NT2/D1 (cell line): ENCODE measurements at regions not wholly inside any gene's neighbourhood (a gene's known extent, or its start where the extent isn't known, plus 50 kb on each side); places are given as distances from the start of the nearest gene placed in this dataset.

Experiments used
- SUZ12 ChIP-seq: IDR thresholded peaks from 2 replicates; pipeline ENCODE4 v1.6.1; 2011; ENCODE audit not compliant: insufficient read length, insufficient read depth; ENCODE audit errors: extremely low read depth
- YY1 ChIP-seq: IDR thresholded peaks from 2 replicates; pipeline ENCODE4 v1.6.1; 2011; ENCODE audit not compliant: insufficient read length, insufficient read depth
- ZNF274 ChIP-seq: IDR thresholded peaks from 2 replicates; pipeline ENCODE4 v1.6.1; 2011; ENCODE audit warnings: mild to moderate bottlenecking, low read depth, low read length

DNA sequence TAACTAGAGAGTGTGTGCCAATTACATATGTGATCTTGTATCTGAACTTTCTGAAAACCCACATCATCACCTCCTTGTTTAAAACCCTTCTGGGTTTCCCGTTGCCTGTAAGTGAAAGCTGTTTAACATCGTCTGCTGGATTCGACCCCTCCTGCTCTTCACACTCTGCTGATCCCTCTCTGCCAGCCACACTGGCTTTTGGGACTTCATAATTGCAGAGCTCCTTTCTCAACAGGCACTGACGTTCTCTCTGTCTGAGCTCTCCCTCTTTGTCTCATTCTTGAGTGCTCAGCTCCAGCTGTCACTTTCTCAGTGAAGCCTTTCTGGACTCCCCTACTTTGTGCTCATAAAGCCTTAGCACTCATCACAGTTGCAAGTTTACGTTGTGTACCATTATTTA is 153.9 kb downstream of the CEP135 start:
- TF ChIP-seq YY1 (no peak), SUZ12 (no peak), ZNF274 (no peak)
